ENCODE measurements at regions not wholly inside any gene's neighbourhood (a gene's known extent, or its start where the extent isn't known, plus 50 kb on each side); places are given as distances from the start of the nearest gene placed in this dataset.
"Not testable (repeated sequence)": the region's sequence is repeated elsewhere in the genome, so short reads cannot be mapped to it uniquely, and the experiment has no call there.

DNA sequence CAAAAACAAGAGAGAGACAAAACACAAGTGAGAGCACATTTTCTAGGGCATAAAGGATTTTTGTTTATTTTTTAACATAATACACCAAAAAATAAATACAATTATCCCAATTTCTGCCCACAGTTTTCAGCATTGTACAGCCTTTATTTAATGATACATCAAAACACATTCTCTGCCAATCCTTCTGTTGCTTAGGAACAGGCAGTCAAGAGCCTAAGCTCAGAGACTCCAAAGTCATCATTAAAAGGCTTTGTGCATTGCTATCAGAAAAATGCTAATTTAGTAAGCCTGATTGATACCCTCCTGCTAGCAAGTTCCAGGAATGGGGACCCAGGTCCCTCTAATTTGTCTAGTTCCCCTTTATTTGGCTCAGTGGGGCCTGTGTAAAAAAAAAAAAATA is 536.5 kb downstream of the RPS29 start:
- Mint-ChIP-seq H3K4me1 (no peaks in the 10 kb centered on the region), H3K4me3 (no peak overlapping the region), H3K27ac (no peak overlapping the region), H3K27me3 (no peaks in the 10 kb centered on the region), H3K36me3 (ENCODE audit: low read depth) (no peaks in the 10 kb centered on the region), H3K9me3 (peaks cover 5% of the 10 kb centered on the region)
- no peak for ATAC-seq (replicated peaks)

DNA sequence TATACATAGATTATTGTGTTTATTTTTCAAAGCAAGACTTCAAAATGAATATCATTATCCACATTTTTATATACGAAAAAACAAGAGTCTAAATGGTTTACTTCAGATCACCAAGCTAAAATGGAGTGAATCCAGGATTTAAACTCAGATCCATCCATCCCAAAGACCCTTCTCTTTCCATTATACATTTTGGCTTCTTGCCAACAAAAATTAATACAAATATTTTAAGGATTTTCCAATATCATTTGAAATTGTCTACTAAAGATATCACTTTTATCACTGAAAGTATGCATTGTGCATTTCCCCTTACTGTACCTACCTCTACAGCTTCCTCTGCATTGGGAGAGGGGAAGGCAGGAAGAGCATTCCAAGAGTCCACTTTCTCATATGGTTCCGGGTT is 541.2 kb downstream of the RPS29 start:
- no peak overlapping the region for H3K4me3 Mint-ChIP-seq
- peaks cover 4% of the 10 kb centered on the region for H3K27me3 Mint-ChIP-seq
- H3K4me1 Mint-ChIP-seq = no peaks in the 10 kb centered on the region
- H3K36me3 Mint-ChIP-seq (ENCODE audit: low read depth) = no peaks in the 10 kb centered on the region
- no peak for ATAC-seq (replicated peaks)
- H3K27ac Mint-ChIP-seq = no peak overlapping the region
- no peaks in the 10 kb centered on the region for H3K9me3 Mint-ChIP-seq

DNA sequence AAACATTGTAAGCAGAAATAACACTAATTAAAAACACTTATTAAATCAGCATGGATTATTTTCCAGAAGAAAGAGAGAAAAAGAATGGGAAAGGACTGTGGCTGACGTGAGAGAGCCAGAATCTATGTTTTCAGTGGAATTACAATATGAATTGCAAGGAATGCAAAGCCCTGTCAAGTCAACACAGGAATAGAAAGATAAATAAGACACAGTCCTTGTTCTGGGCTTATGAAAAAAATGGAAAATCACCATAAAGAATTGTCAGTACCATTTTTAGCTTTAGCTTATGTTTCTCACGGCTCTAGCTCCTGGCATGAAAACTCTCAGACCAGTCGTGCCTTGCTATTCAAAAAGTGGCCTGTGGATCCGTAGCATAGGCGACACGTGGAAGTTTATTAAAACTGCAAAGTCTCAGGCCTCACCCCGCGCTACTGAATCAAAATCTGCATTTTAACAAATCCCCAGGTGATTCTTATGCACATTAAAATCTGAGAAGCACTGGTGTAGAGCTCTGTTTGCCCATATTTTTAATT is 549.1 kb downstream of the RPS29 start:
- no peak overlapping the region for H3K27ac Mint-ChIP-seq
- peaks cover 5% of the 10 kb centered on the region for H3K9me3 Mint-ChIP-seq
- no peaks in the 10 kb centered on the region for H3K4me1 Mint-ChIP-seq
- no peak for ATAC-seq (replicated peaks)
- no peak overlapping the region for H3K4me3 Mint-ChIP-seq
- H3K27me3 Mint-ChIP-seq = peaks cover 8% of the 10 kb centered on the region
- H3K36me3 Mint-ChIP-seq (ENCODE audit: low read depth) = no peaks in the 10 kb centered on the region

DNA sequence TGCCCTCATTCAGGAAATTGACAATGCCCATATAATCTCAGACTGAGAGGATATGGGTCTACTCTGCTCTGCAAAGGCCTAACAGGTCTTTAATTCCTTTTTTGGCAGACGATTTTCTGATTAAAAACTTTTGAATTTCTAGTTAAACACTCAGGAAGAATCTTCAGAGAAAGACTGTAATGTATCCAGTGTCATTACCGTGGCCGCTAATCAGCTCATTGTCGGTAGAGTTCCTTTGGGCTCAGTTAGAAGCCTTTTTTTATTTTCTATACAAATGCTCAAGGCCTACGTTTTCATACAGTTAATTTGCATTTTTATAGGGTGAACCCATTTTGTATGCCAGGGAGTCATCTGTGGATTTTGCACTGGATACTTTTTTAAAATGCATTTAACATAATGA is 549.9 kb downstream of the RPS29 start:
- H3K9me3 Mint-ChIP-seq = peaks cover 5% of the 10 kb centered on the region
- H3K36me3 Mint-ChIP-seq (ENCODE audit: low read depth) = no peaks in the 10 kb centered on the region
- no peaks in the 10 kb centered on the region for H3K4me1 Mint-ChIP-seq
- no peak for ATAC-seq (replicated peaks)
- no peak overlapping the region for H3K4me3 Mint-ChIP-seq
- no peak overlapping the region for H3K27ac Mint-ChIP-seq
- H3K27me3 Mint-ChIP-seq = peaks cover 6% of the 10 kb centered on the region

DNA sequence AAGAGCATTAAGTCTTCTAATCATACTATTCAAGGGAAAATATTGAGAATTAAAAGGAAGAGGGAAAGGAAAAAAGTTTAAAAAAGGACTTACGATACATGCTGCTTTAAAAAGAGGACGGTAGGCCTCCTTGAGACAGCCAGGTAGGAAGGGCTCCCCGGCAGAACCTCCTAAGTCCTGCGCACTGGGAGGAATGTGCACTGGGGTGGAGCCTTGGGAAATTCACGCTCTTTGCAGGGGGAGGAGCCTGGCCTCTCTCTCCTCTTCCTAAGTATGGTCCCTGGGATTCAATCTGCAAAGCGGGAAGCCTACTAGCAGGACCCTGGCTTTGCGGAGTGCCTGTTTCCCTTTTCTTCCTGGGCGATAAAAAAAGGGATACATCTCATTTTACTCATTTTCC is 553.0 kb downstream of the RPS29 start:
- no peaks in the 10 kb centered on the region for H3K36me3 Mint-ChIP-seq (ENCODE audit: low read depth)
- H3K27ac Mint-ChIP-seq = no peak overlapping the region
- H3K4me1 Mint-ChIP-seq = no peaks in the 10 kb centered on the region
- no peak for ATAC-seq (replicated peaks)
- H3K27me3 Mint-ChIP-seq = peaks cover 6% of the 10 kb centered on the region
- peaks cover 5% of the 10 kb centered on the region for H3K9me3 Mint-ChIP-seq
- H3K4me3 Mint-ChIP-seq = no peak overlapping the region

DNA sequence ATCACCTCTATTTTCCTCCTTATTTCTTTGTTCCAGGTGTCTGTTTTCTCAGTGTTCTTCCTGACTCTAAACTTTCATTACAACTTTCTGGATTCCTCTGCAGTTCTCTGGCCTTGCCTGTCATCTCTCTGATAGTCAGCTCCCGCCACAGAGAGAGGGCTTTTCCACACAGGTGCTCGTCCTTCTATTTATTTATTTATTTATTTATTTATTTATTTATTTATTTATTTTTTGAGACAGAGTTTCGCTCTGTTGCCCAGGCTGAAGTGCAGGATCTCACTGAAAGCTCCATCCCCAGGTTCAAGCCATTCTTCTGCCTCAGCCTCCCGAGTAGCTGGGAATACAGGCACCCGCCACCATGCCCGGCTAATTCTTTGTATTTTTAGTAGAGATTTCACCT is 554.5 kb downstream of the RPS29 start:
- not testable (repeated sequence) for H3K9me3 Mint-ChIP-seq; H3K4me3 Mint-ChIP-seq; H3K27me3 Mint-ChIP-seq; H3K36me3 Mint-ChIP-seq (ENCODE audit: low read depth); ATAC-seq (replicated peaks); H3K27ac Mint-ChIP-seq; H3K4me1 Mint-ChIP-seq

DNA sequence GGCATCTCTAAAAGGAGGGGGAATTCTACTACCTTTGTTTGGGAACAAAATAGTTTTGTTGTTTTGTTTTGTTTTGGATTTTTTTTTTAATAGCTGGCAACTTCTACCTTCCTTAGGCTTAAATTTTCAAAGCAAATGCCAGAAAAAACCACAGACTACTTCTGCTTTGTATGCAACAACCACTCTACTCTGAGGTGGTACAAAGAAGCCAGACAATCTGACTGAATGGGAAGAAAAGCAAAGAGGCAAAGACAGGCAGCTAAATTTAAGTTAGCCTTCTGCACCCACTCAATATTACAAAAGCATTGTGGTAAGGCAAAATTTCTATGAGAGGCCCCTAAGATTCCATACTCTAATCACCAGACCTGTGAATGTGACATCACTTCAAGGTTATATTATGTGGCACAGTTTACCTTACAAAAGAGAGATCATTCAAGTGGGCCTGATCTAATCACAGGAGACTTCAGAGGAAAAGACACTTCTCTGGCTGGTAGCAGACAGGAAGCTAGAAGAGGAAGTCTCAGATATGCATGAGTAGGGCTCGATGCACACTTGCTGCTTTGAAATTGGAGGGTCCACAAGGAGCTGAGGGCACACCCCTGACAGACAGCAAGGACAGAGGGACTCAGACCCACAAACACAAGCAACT is 566.6 kb downstream of the RPS29 start:
- Mint-ChIP-seq H3K36me3 (ENCODE audit: low read depth) (no peaks in the 10 kb centered on the region), H3K4me3 (no peak overlapping the region)

DNA sequence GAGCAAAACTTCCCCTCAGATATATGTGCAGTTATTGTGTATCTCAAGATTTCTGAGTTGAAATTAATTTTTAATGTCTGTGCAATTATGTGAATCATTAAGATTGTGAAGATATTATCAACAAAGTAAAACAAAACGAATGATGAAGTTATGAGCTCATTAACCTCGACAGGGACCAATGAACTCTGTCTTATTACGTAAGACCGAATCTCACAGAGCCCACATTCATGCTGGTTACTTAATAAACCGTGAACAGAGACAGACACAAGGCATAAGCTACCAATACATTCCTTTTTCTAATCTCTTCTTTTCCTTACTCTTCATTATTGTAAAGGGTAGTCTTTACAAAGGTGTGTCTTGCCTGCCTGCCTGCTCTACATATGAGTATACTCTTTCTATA is 568.7 kb downstream of the RPS29 start:
- Mint-ChIP-seq H3K4me3 (no peak overlapping the region), H3K27me3 (peaks cover under 1% of the 10 kb centered on the region), H3K27ac (no peak overlapping the region), H3K9me3 (peaks cover under 1% of the 10 kb centered on the region), H3K36me3 (ENCODE audit: low read depth) (no peaks in the 10 kb centered on the region), H3K4me1 (no peaks in the 10 kb centered on the region)
- ATAC-seq (replicated peaks) = no peak

More for the DNA sequence above, 566.6 kb downstream of the RPS29 start:
- Mint-ChIP-seq H3K27me3 (peaks cover 4% of the 10 kb centered on the region), H3K27ac (no peak overlapping the region), H3K4me1 (no peaks in the 10 kb centered on the region), H3K9me3 (peaks cover 4% of the 10 kb centered on the region)
- ATAC-seq (replicated peaks) = no peak

DNA sequence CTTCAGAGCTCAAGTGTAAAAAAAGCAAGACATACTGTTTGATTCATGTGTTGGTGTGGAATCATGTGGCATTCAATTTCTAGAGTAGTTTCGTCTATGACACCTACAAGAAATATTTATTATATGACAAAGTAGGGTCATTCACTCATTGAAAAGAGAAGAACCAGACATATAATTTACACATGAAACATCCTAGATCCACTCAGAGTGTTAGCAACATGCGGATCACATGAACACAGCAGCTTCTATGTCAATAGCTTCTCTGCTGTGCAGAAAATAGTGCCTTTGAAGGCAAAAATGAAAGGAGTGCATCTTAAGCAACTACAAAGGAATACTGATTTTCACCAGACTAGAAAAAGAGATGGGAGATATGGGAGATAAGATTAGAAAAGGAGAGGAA is 569.8 kb downstream of the RPS29 start:
- H3K9me3 Mint-ChIP-seq = no peaks in the 10 kb centered on the region
- H3K27me3 Mint-ChIP-seq = no peaks in the 10 kb centered on the region
- H3K27ac Mint-ChIP-seq = no peak overlapping the region
- no peak for ATAC-seq (replicated peaks)
- no peaks in the 10 kb centered on the region for H3K4me1 Mint-ChIP-seq
- H3K36me3 Mint-ChIP-seq (ENCODE audit: low read depth) = no peaks in the 10 kb centered on the region
- no peak overlapping the region for H3K4me3 Mint-ChIP-seq

DNA sequence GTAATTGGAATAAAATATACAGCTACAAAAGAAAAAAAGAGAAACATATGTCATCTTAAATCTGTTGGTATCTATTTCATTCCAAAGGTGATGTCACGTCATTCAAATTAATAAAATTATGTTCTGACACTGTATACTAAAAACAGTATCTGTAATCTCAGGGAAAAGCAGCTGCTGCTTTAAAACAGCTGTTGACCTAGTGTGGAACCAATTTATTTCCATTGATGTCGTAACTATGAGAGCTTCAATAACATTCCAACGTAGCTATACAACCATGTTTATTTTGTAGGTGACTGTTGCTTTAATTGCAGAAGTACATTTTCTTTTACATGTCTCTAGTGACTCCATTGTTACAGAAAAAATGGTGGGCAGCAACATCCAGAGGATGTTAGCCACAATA is 571.7 kb downstream of the RPS29 start:
- no peaks in the 10 kb centered on the region for H3K4me1 Mint-ChIP-seq
- no peak for ATAC-seq (replicated peaks)
- no peak overlapping the region for H3K27ac Mint-ChIP-seq
- H3K36me3 Mint-ChIP-seq (ENCODE audit: low read depth) = no peaks in the 10 kb centered on the region
- no peak overlapping the region for H3K4me3 Mint-ChIP-seq
- H3K9me3 Mint-ChIP-seq = no peaks in the 10 kb centered on the region
- H3K27me3 Mint-ChIP-seq = no peaks in the 10 kb centered on the region

DNA sequence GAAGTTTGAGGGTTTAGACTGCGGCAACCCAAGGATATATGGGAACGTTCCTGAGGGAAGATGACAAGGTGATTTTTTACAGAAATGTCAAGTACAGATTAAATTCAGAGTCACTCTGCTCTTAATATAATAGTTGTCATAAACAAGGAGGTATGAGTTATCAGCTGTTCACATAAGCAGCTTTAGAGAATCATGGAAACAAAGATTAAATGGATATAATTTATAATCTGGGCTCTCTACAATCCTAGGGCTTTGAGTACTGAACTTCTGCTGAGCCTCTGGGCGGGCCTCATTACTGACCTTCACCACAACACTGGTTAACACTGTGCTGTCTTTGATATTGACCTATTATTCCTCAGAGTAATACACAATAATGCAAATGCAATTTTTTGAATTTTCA is 577.8 kb downstream of the RPS29 start:
- Mint-ChIP-seq H3K4me3 (no peak overlapping the region), H3K27ac (no peak overlapping the region), H3K4me1 (no peaks in the 10 kb centered on the region), H3K36me3 (ENCODE audit: low read depth) (no peaks in the 10 kb centered on the region), H3K9me3 (no peaks in the 10 kb centered on the region), H3K27me3 (no peaks in the 10 kb centered on the region)
- no peak for ATAC-seq (replicated peaks)

DNA sequence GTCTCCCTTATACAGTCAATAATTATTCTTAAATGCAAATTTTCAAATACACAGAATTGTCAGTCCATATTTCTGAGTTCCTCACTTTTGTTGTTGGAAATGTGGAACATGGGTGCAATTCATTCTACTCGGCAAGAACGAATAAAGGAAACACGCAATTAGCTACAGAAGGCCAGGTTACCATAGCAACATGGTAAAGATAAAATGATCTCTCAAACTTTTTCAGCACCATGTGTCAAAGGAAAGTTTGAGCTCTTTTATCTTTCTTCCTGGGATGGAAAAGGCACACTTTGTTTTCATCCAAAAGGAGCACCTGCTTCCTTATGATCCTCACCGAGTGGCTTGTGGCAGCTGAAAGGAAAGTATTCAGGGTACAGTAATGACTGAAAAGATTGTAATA is 595.0 kb downstream of the RPS29 start:
- H3K27ac Mint-ChIP-seq = no peak overlapping the region
- no peak overlapping the region for H3K4me3 Mint-ChIP-seq
- H3K4me1 Mint-ChIP-seq = no peaks in the 10 kb centered on the region
- no peaks in the 10 kb centered on the region for H3K36me3 Mint-ChIP-seq (ENCODE audit: low read depth)
- H3K9me3 Mint-ChIP-seq = no peaks in the 10 kb centered on the region
- no peaks in the 10 kb centered on the region for H3K27me3 Mint-ChIP-seq
- ATAC-seq (replicated peaks) = no peak

DNA sequence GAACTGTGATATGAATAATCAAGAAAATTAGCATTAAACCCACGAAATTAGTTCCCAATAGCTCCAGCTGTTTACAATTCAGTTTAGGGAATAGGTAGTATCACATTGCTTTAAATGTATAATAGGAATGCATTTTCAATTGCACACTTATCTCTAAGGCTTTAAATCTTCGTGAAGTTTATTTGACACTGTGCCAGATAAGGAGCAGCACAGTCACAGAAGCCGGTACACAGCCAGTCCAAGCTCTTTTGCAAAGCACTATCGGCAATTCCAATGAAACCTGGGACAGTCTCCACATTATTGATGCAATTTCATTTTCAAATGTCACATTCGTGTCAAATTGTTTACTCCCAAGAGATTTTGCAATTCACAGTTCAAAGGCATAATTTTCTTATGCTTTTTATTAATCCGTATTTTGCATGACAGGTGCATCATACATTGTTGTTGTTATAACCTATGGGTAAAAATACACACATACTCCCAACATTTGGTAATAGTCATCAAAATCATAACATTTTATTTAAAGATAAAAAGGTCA is 602.8 kb downstream of the RPS29 start:
- H3K4me3 Mint-ChIP-seq = no peak overlapping the region
- ATAC-seq (replicated peaks) = no peak
- H3K27me3 Mint-ChIP-seq = no peaks in the 10 kb centered on the region
- no peaks in the 10 kb centered on the region for H3K4me1 Mint-ChIP-seq
- no peaks in the 10 kb centered on the region for H3K36me3 Mint-ChIP-seq (ENCODE audit: low read depth)
- no peak overlapping the region for H3K27ac Mint-ChIP-seq
- peaks cover 4% of the 10 kb centered on the region for H3K9me3 Mint-ChIP-seq

DNA sequence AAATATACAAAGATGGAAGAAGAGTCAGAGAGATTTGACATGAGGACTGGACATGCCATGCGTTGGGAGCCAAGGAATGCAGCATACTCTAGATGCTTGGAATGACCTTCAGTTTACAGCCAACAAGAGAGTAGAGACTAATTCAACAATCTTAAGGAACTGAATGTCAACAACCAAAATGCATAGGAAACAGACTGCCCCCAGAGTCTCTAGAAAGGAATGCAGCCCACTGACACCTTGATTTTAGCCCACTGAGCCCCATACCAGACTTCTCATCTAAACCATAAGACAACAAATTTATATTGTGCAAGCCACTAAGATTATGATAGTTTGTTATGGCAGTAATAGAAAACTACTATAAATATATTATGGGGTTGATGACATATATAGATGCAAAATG is 611.2 kb downstream of the RPS29 start:
- Mint-ChIP-seq H3K27me3 (no peaks in the 10 kb centered on the region), H3K27ac (no peak overlapping the region), H3K4me1 (no peaks in the 10 kb centered on the region), H3K36me3 (ENCODE audit: low read depth) (no peaks in the 10 kb centered on the region), H3K4me3 (no peak overlapping the region), H3K9me3 (peaks cover 10% of the 10 kb centered on the region)
- no peak for ATAC-seq (replicated peaks)

DNA sequence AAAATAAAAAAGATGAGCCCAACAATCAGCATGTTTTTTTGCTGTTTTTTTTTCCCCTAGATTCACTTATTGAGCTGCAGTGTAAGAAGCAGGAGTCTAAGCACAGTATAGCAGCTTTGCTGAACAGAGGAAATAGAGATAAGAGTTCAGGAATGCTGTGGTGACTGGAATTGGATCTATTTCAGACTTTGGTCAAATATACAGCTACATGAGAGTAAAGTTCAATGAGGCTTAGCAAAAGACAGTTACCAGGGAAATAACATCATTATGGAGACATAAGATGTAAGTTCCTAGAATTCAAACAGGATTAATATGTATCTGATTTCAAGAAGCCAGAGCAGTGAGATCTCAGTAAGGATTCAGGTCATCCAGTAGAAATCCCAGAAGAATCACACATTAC is 613.0 kb downstream of the RPS29 start:
- Mint-ChIP-seq H3K4me3 (no peak overlapping the region), H3K27ac (no peak overlapping the region), H3K9me3 (peaks cover 6% of the 10 kb centered on the region), H3K27me3 (no peaks in the 10 kb centered on the region), H3K36me3 (ENCODE audit: low read depth) (no peaks in the 10 kb centered on the region), H3K4me1 (no peaks in the 10 kb centered on the region)
- ATAC-seq (replicated peaks) = no peak

DNA sequence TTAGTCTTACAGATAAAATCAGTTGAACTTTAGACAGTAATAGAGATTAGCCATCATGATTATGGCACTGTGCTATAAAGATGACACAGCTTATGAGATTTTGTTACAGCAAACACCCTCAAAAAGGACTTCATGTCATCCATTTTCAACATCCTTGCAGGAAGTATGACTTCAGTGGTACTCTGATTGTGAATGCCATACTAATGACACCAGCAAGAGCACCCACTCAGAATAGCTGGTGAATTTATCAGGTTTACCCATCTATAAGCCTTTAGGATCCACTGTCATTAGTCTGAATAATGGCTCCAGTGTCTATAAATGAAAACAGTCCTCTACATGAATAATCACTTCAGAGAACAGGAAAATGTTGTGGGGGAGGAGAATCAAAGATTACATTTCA is 615.2 kb downstream of the RPS29 start:
- no peak for ATAC-seq (replicated peaks)
- Mint-ChIP-seq H3K36me3 (ENCODE audit: low read depth) (no peaks in the 10 kb centered on the region), H3K4me3 (no peak overlapping the region), H3K9me3 (peaks cover 6% of the 10 kb centered on the region), H3K4me1 (no peaks in the 10 kb centered on the region), H3K27ac (no peak overlapping the region), H3K27me3 (no peaks in the 10 kb centered on the region)

All from activated T-helper 17 cell treated with anti-CD3 and anti-CD28 coated beads, Interleukin-2, amount 50 U/mL, for 72 hours (primary cell).